Esophagus squamous epithelium (tissue), 4 donors: ENCODE measurements at regions not wholly inside any gene's neighbourhood (a gene's known extent, or its start where the extent isn't known, plus 50 kb on each side); places are given as distances from the start of the nearest gene placed in this dataset.

Experiments
- CTCF ChIP-seq, 6 experiments: fragments of 450-650 bp in 4 of 6; fragments of 200-600 bp in 2 of 6; sonication (generic) in 2 of 6; IDR thresholded peaks; one replicate each; pipeline ENCODE4 v1.5.1; 2016 to 2019; ENCODE audit warnings: antibody characterized with exemption in 6 of 6, mild to moderate bottlenecking in 4 of 6, moderate library complexity in 4 of 6
- POLR2A ChIP-seq, 4 donors: fragments of 450-650 bp; IDR thresholded peaks; one replicate each; pipeline ENCODE4 v1.6.1; 2017; ENCODE audit warnings: antibody characterized with exemption in 4 of 4, mild to moderate bottlenecking in 4 of 4, moderate library complexity in 3 of 4

GRCh38 chr7:13217768-13218167 lies 530.3 kb downstream of the ARL4A start:
- TF ChIP-seq CTCF (IDR thresholded peaks at IDR 0.05) = no peak
- no peak for TF ChIP-seq POLR2A (IDR thresholded peaks at IDR 0.05)
